Mucosa of descending colon (tissue), 3 donors: ENCODE measurements at regions not wholly inside any gene's neighbourhood (a gene's known extent, or its start where the extent isn't known, plus 50 kb on each side); places are given as distances from the start of the nearest gene placed in this dataset.
"Not testable (repeated sequence)": the region's sequence is repeated elsewhere in the genome, so short reads cannot be mapped to it uniquely, and the experiment has no call there.

Experiments
- ATAC-seq: fragments of 200-7000 bp; cut with Tn5 transposase; one replicate; pipeline ENCODE4 v1.9.1; 2020; ENCODE audit warnings: mild to moderate bottlenecking, moderate library complexity
- DNase-seq, 3 donors: peaks; one replicate each; pipeline ENCODE4 v3.0.0-alpha.2; 2020
- H3K36me3 ChIP-seq: fragments of 200-600 bp; one replicate; pipeline ENCODE4 v1.8.0; 2021; ENCODE audit warnings: low read depth, mild to moderate bottlenecking
- H3K4me1 ChIP-seq: fragments of 200-600 bp; one replicate; pipeline ENCODE4 v1.8.0; 2021; ENCODE audit warnings: low read depth, mild to moderate bottlenecking
- H3K4me3 ChIP-seq: fragments of 200-600 bp; one replicate; pipeline ENCODE4 v1.8.0; 2021; ENCODE audit warnings: mild to moderate bottlenecking
- H3K9me3 ChIP-seq: fragments of 200-600 bp; one replicate; pipeline ENCODE4 v1.8.0; 2021; ENCODE audit warnings: mild to moderate bottlenecking
- intact Hi-C, 2 donors: fragments of 100-400 bp; cut with DNase I in 1 of 2; cut with micrococcal nuclease in 1 of 2; formaldehyde crosslinking; loops; one replicate each; pipeline versions ENCODE4 v1.11.0 to v1.11.1; 2022; cut with DNase I, micrococcal nuclease
- TF ChIP-seq, protein P1 (sequence below): fragments of 200-600 bp; IDR thresholded peaks from one replicate; pipeline ENCODE4 v1.8.0; 2022; ENCODE audit warnings: antibody characterized with exemption, mild to moderate bottlenecking
- donor health status: DM: no; HTN: no; CAD: no; lungs with moderate emphysema.
- donor health status: DM: no; HTN: no; CAD: no.
- donor health status: DM: no; HTN: yes; CAD: no.

DNA sequence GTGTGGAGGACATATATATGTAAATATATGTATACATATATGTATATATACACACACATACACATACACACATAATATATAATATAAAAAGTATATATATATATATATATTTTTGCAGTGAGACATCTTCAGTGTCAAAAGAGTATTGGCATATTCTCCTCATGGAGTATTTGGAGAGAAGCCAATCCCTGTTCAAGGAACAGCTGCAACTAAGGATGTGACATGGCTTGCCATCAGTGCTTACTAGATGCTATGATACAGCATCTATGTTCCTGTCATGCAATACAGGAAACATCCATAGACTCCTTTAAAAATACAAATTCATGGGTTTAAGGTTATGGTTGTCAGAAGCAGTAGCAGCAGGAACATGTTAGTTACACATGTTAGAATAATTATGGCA lies 632.0 kb upstream of the AMELY start:
- TF ChIP-seq, protein P1, sequence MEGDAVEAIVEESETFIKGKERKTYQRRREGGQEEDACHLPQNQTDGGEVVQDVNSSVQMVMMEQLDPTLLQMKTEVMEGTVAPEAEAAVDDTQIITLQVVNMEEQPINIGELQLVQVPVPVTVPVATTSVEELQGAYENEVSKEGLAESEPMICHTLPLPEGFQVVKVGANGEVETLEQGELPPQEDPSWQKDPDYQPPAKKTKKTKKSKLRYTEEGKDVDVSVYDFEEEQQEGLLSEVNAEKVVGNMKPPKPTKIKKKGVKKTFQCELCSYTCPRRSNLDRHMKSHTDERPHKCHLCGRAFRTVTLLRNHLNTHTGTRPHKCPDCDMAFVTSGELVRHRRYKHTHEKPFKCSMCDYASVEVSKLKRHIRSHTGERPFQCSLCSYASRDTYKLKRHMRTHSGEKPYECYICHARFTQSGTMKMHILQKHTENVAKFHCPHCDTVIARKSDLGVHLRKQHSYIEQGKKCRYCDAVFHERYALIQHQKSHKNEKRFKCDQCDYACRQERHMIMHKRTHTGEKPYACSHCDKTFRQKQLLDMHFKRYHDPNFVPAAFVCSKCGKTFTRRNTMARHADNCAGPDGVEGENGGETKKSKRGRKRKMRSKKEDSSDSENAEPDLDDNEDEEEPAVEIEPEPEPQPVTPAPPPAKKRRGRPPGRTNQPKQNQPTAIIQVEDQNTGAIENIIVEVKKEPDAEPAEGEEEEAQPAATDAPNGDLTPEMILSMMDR, result no peak
- Histone ChIP-seq H3K36me3 (no peaks in the 10 kb centered on the region), H3K4me3 (no peak overlapping the region), H3K9me3 (no peaks in the 10 kb centered on the region), H3K4me1 (no peaks in the 10 kb centered on the region)
- ATAC-seq, result no peak
- DNase-seq, result no peak
- intact Hi-C loops, result no loop called here

GRCh38 chrY:7542256-7542858 lies 630.8 kb upstream of the AMELY start:
- TF ChIP-seq, protein P1, result no peak
- Histone ChIP-seq H3K9me3 (no peaks in the 10 kb centered on the region), H3K36me3 (no peaks in the 10 kb centered on the region), H3K4me3 (no peak overlapping the region), H3K4me1 (no peaks in the 10 kb centered on the region)
- intact Hi-C loops, result no loop called here
- no peak for DNase-seq
- no peak for ATAC-seq

DNA sequence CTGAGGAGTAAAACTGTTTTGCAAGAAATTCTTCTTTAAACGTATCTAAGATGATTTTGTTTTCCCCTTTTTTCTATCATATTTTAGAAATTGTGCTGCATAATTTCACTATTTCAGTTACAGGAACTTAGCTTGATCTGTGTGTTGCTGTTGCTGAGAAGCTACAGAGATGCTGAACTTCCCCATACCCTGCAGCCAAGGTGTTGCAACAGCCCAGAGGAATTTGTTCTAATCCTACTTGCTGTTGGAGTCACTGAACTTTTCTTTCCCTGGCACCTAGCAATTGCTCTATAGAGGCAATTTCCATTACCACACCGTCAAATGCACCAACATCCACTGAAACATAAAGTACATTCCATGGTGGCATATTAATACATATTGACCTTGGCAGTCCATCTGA lies 617.8 kb upstream of the AMELY start:
- no peak overlapping the region for H3K4me3 ChIP-seq
- intact Hi-C loops, result no loop called here
- DNase-seq (no peak), ATAC-seq (no peak)
- H3K9me3 ChIP-seq, result no peaks in the 10 kb centered on the region
- no peaks in the 10 kb centered on the region for H3K36me3 ChIP-seq
- TF ChIP-seq, protein P1, result no peak
- H3K4me1 ChIP-seq, result no peaks in the 10 kb centered on the region

DNA sequence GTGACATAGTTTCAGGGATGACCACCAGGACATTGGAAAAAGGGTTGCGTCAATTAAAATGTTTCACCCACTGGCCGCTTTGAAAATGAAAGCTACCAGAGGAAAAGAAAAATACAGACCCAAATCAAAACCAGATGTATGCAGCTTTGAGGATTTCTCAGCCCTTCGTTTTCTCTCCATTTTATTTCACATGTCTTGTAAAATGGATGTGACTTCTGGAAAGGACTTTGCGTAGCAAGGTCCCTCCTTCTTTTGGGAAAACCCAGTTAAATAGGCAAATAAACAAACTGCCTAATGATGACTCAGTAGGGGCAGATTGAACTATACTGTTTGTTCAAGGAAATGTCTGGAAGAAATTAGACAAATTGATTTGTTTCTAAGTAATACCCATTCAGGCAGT lies 616.0 kb upstream of the AMELY start:
- DNase-seq, ATAC-seq, H3K36me3 ChIP-seq, H3K4me1 ChIP-seq, intact Hi-C loops, H3K9me3 ChIP-seq, H3K4me3 ChIP-seq: not testable (repeated sequence)

- H3K9me3 ChIP-seq, result no peaks in the 10 kb centered on the region
- DNase-seq, result no peak
Observed at GRCh38 chrY:7518387-7518786, 606.8 kb upstream of the AMELY start.

DNA sequence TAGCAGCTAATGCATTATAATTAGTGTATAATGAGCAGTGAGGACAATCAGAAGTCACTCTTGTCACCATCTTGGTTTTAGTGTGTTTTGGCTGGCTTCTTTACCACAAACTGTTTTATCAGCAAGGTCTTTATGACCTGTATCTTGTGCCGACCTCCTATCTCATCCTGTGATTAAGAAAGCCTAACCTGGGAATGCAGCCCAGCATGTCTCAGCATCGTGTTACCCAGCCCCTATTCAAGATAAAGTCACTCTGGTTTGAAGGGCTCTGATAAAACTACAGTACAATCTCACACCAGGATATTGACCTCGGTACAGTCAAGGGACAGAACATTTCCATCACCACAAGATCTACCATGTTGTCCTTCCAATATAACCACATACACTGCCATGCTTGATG lies 604.7 kb upstream of the AMELY start:
- Histone ChIP-seq H3K4me3 (no peak overlapping the region), H3K9me3 (no peaks in the 10 kb centered on the region), H3K4me1 (no peaks in the 10 kb centered on the region), H3K36me3 (no peaks in the 10 kb centered on the region)
- TF ChIP-seq, protein P1, result no peak
- no peak for DNase-seq
- intact Hi-C loops, result no loop called here
- no peak for ATAC-seq

More at GRCh38 chrY:7518387-7518786, 606.8 kb upstream of the AMELY start:
- intact Hi-C loops, result no loop called here
- TF ChIP-seq, protein P1, result no peak
- Histone ChIP-seq H3K4me3 (no peak overlapping the region), H3K4me1 (no peaks in the 10 kb centered on the region), H3K36me3 (no peaks in the 10 kb centered on the region)
- ATAC-seq, result no peak
